GM18498 (cell line): ENCODE measurements at regions not wholly inside any gene's neighbourhood (a gene's known extent, or its start where the extent isn't known, plus 50 kb on each side); places are given as distances from the start of the nearest gene placed in this dataset.
"Not testable (repeated sequence)": the region's sequence is repeated elsewhere in the genome, so short reads cannot be mapped to it uniquely, and the experiment has no call there.

Experiments
- ATAC-seq: cut with Tn5 transposase; IDR thresholded peaks from one replicate; pipeline ENCODE4 v1.9.1; 2021; ENCODE audit warnings: mild to moderate bottlenecking, moderate library complexity; ENCODE audit not compliant: unreplicated experiment

- ATAC-seq, result no peak
These were observed 236.8 kb upstream of the TARS1 start for GRCh38 chr5:33203931-33204330.

- ATAC-seq, result no peak
These were observed 235.7 kb upstream of the TARS1 start for GRCh38 chr5:33205079-33205478.

GRCh38 chr5:33205727-33206410 is 234.9 kb upstream of the TARS1 start:
- ATAC-seq, result no peak

- no peak for ATAC-seq
These were observed 233.7 kb upstream of the TARS1 start for GRCh38 chr5:33206962-33207506.

- ATAC-seq, result no peak
These were observed 231.5 kb upstream of the TARS1 start for GRCh38 chr5:33209252-33209651.

- ATAC-seq, result not testable (repeated sequence)
These were observed 230.5 kb upstream of the TARS1 start for GRCh38 chr5:33210221-33210620.

GRCh38 chr5:33210978-33211377 is 229.8 kb upstream of the TARS1 start:
- no peak for ATAC-seq

GRCh38 chr5:33212439-33212838 is 228.3 kb upstream of the TARS1 start:
- no peak for ATAC-seq

- ATAC-seq, result no peak
These were observed 227.9 kb upstream of the TARS1 start for GRCh38 chr5:33212900-33213299.

- no peak for ATAC-seq
These were observed 217.0 kb upstream of the TARS1 start for GRCh38 chr5:33223563-33224284.

- no peak for ATAC-seq
These were observed 216.3 kb upstream of the TARS1 start for GRCh38 chr5:33224285-33224961.

GRCh38 chr5:33227247-33227646 is 213.5 kb upstream of the TARS1 start:
- no peak for ATAC-seq

- no peak for ATAC-seq
These were observed 213.0 kb upstream of the TARS1 start for GRCh38 chr5:33227746-33228145.

GRCh38 chr5:33228149-33228548 is 212.6 kb upstream of the TARS1 start:
- ATAC-seq, result no peak

GRCh38 chr5:33229216-33229615 is 211.5 kb upstream of the TARS1 start:
- ATAC-seq, result no peak

- ATAC-seq, result no peak
These were observed 210.2 kb upstream of the TARS1 start for GRCh38 chr5:33230467-33231078.

GRCh38 chr5:33231214-33231710 is 209.5 kb upstream of the TARS1 start:
- no peak for ATAC-seq

GRCh38 chr5:33231935-33232334 is 208.8 kb upstream of the TARS1 start:
- no peak for ATAC-seq

GRCh38 chr5:33232731-33233505 is 207.8 kb upstream of the TARS1 start:
- no peak for ATAC-seq

- no peak for ATAC-seq
These were observed 205.5 kb upstream of the TARS1 start for GRCh38 chr5:33235304-33235703.
